Ascending aorta (tissue), 2 donors: ENCODE measurements at regions not wholly inside any gene's neighbourhood (a gene's known extent, or its start where the extent isn't known, plus 50 kb on each side); places are given as distances from the start of the nearest gene placed in this dataset.

Experiments
- DNase-seq, 2 donors: peaks; one replicate each; pipeline ENCODE4 v3.0.0-alpha.2; 2019; ENCODE audit warnings: low spot score in 2 of 2
- H3K27ac ChIP-seq, 2 donors: fragments of 200-600 bp; sonication (generic); one replicate each; pipeline ENCODE4 v1.5.1; 2016 to 2017; ENCODE audit warnings: mild to moderate bottlenecking in 1 of 2
- H3K27me3 ChIP-seq: fragments of 200-600 bp; sonication (generic); one replicate; pipeline ENCODE4 v1.5.1; 2017
- H3K36me3 ChIP-seq, 2 donors: fragments of 200-600 bp; sonication (generic); one replicate each; pipeline ENCODE4 v1.5.1; 2016
- H3K4me1 ChIP-seq, 2 donors: fragments of 200-600 bp; sonication (generic); one replicate each; pipeline ENCODE4 v1.5.1; 2016 to 2017; ENCODE audit warnings: mild to moderate bottlenecking in 1 of 2
- H3K4me3 ChIP-seq, 2 donors: fragments of 200-600 bp; sonication (generic); one replicate each; pipeline ENCODE4 v1.5.1; 2016 to 2017; ENCODE audit warnings: mild to moderate bottlenecking in 1 of 2
- H3K9me3 ChIP-seq, 2 donors: fragments of 200-600 bp; sonication (generic); one replicate each; pipeline ENCODE4 v1.5.1; 2016
- CTCF ChIP-seq, 3 experiments: fragments of 200-600 bp in 2 of 3; fragments of 450-650 bp in 1 of 3; sonication (generic) in 2 of 3; IDR thresholded peaks; one replicate each; pipeline ENCODE4 v1.5.1; 2016 to 2019; ENCODE audit warnings: antibody characterized with exemption in 3 of 3, mild to moderate bottlenecking in 1 of 3, moderate library complexity in 1 of 3
- intact Hi-C: fragments of 100-400 bp; cut with DNase I; formaldehyde crosslinking; loops from one replicate; pipeline ENCODE4 v1.15.1; 2023

- Histone ChIP-seq H3K4me1 (no peaks in the 10 kb centered on the region), H3K4me3 (no peak overlapping the region), H3K27me3 (no peaks in the 10 kb centered on the region), H3K36me3 (no peaks in the 10 kb centered on the region), H3K27ac (no peak overlapping the region), H3K9me3 (no peaks in the 10 kb centered on the region)
- DNase-seq: no peak
- no peak for TF ChIP-seq CTCF (IDR thresholded peaks at IDR 0.05)
- intact Hi-C loops: no loop called here
Observed at GRCh38 chr9:88326936-88327335, 61.3 kb upstream of the SPIN1 start.

GRCh38 chr9:88326015-88326414 is 62.2 kb upstream of the SPIN1 start:
- Histone ChIP-seq H3K4me1 (no peaks in the 10 kb centered on the region), H3K4me3 (no peak overlapping the region), H3K27ac (no peak overlapping the region), H3K27me3 (no peaks in the 10 kb centered on the region), H3K9me3 (no peaks in the 10 kb centered on the region), H3K36me3 (no peaks in the 10 kb centered on the region)
- TF ChIP-seq CTCF (IDR thresholded peaks at IDR 0.05): no peak
- intact Hi-C loops: no loop called here
- DNase-seq: no peak

- Histone ChIP-seq H3K4me3 (no peak overlapping the region), H3K27ac (no peak overlapping the region), H3K36me3 (no peaks in the 10 kb centered on the region), H3K9me3 (no peaks in the 10 kb centered on the region), H3K27me3 (no peaks in the 10 kb centered on the region), H3K4me1 (no peaks in the 10 kb centered on the region)
- no peak for TF ChIP-seq CTCF (IDR thresholded peaks at IDR 0.05)
- DNase-seq: no peak
- intact Hi-C loops: no loop called here
Observed at GRCh38 chr9:88322906-88323566, 65.2 kb upstream of the SPIN1 start.

- intact Hi-C loops: no loop called here
- DNase-seq: no peak
- no peak overlapping the region for H3K4me3 ChIP-seq
- no peaks in the 10 kb centered on the region for H3K4me1 ChIP-seq
- TF ChIP-seq CTCF (IDR thresholded peaks at IDR 0.05): no peak
- H3K27me3 ChIP-seq: no peaks in the 10 kb centered on the region
- H3K9me3 ChIP-seq: no peaks in the 10 kb centered on the region
- H3K36me3 ChIP-seq: no peaks in the 10 kb centered on the region
- H3K27ac ChIP-seq: no peak overlapping the region
Observed at GRCh38 chr9:88321764-88322163, 66.5 kb upstream of the SPIN1 start.

- H3K27ac ChIP-seq: no peak overlapping the region
- no peak for TF ChIP-seq CTCF (IDR thresholded peaks at IDR 0.05)
- no peaks in the 10 kb centered on the region for H3K9me3 ChIP-seq
Observed at GRCh38 chr9:88320748-88321415, 67.4 kb upstream of the SPIN1 start.

More at GRCh38 chr9:88320748-88321415, 67.4 kb upstream of the SPIN1 start:
- Histone ChIP-seq H3K4me1 (no peaks in the 10 kb centered on the region), H3K4me3 (no peak overlapping the region), H3K36me3 (no peaks in the 10 kb centered on the region), H3K27me3 (no peaks in the 10 kb centered on the region)
- peak in 1 of 2 donors; percentile 61 for DNase-seq
- intact Hi-C loops: no loop called here
